CD8-positive, alpha-beta memory T cell (primary cell): ENCODE measurements at regions not wholly inside any gene's neighbourhood (a gene's known extent, or its start where the extent isn't known, plus 50 kb on each side); places are given as distances from the start of the nearest gene placed in this dataset.

Experiments
- CTCF ChIA-PET: fragments of 350-600 bp; sonication (Branson Sonifier 250); formaldehyde crosslinking; loops from one replicate; lab custom pipeline; 2021; ENCODE audit warnings: antibody characterized with exemption; lab: Charles Lee
- POLR2A ChIA-PET: fragments of 350-600 bp; sonication (Branson Sonifier 250); formaldehyde crosslinking; loops from one replicate; lab custom pipeline; 2021; ENCODE audit warnings: antibody characterized with exemption; lab: Charles Lee
- DNase-seq, 5 donors: peaks; one replicate each; pipeline versions ENCODE4 v3.0.0 to v3.0.0-alpha.2; 2020 to 2022; ENCODE audit warnings: mixed read lengths in 1 of 5
- H3K27ac ChIP-seq: one replicate; pipeline ENCODE4 v1.7.0; 2013; ENCODE audit warnings: low read depth, mild to moderate bottlenecking, low read length, moderate library complexity
- H3K27me3 ChIP-seq: 2 replicates; pipeline ENCODE4 v1.7.0; 2013; ENCODE audit warnings: low read length, mild to moderate bottlenecking; ENCODE audit not compliant: insufficient read depth, poor library complexity, severe bottlenecking
- H3K36me3 ChIP-seq: 2 replicates; pipeline ENCODE4 v1.7.0; 2013; ENCODE audit warnings: mild to moderate bottlenecking, low read length, moderate library complexity; ENCODE audit not compliant: insufficient read depth
- H3K4me1 ChIP-seq: 2 replicates; pipeline ENCODE4 v1.7.0; 2013; ENCODE audit warnings: mild to moderate bottlenecking, low read length, moderate library complexity; ENCODE audit not compliant: insufficient read depth
- H3K4me3 ChIP-seq: 2 replicates; pipeline ENCODE4 v1.7.0; 2013; ENCODE audit warnings: mild to moderate bottlenecking, low read length
- H3K9me3 ChIP-seq: 2 replicates; pipeline ENCODE4 v1.7.0; 2013; ENCODE audit warnings: mild to moderate bottlenecking, low read length
- H3K27ac Mint-ChIP-seq, 8 donors: one replicate each; pipeline ENCODE4 v1.8.0; 2020 to 2021; ENCODE audit warnings: mixed read lengths in 8 of 8, mild to moderate bottlenecking in 6 of 8, inconsistent platforms in 3 of 8, moderate library complexity in 3 of 8
- H3K27me3 Mint-ChIP-seq, 2 donors: one replicate each; pipeline ENCODE4 v1.8.0; 2020 to 2021; ENCODE audit warnings: mixed read lengths in 2 of 2, mild to moderate bottlenecking in 1 of 2, moderate library complexity in 1 of 2
- H3K36me3 Mint-ChIP-seq, 3 donors: one replicate each; pipeline ENCODE4 v1.8.0; 2020 to 2021; ENCODE audit warnings: mixed read lengths in 3 of 3, inconsistent platforms in 1 of 3, mild to moderate bottlenecking in 1 of 3
- H3K4me1 Mint-ChIP-seq, 3 donors: one replicate each; pipeline ENCODE4 v1.8.0; 2020 to 2021; ENCODE audit warnings: mixed read lengths in 3 of 3, inconsistent platforms in 1 of 3, mild to moderate bottlenecking in 1 of 3
- H3K4me3 Mint-ChIP-seq, 7 donors: one replicate each; pipeline ENCODE4 v1.8.0; 2020 to 2021; ENCODE audit warnings: mixed read lengths in 7 of 7, mild to moderate bottlenecking in 6 of 7, moderate library complexity in 4 of 7, inconsistent platforms in 2 of 7
- H3K9me3 Mint-ChIP-seq, 5 donors: one replicate each; pipeline ENCODE4 v1.8.0; 2020 to 2022; ENCODE audit warnings: mixed read lengths in 5 of 5, mild to moderate bottlenecking in 3 of 5, moderate library complexity in 2 of 5, inconsistent platforms in 1 of 5

- Mint-ChIP-seq H3K4me1 (peaks cover 0 to 5% (median 0%) of the 10 kb centered on the region in 3 donors), H3K36me3 (no peaks in the 10 kb centered on the region), H3K27me3 (peaks cover 25 to 61% of the 10 kb centered on the region in 2 donors), H3K9me3 (no peaks in the 10 kb centered on the region), H3K27ac (no peak overlapping the region), H3K4me3 (no peak overlapping the region)
- Histone ChIP-seq H3K36me3 (no peaks in the 10 kb centered on the region), H3K27ac (no peak overlapping the region), H3K4me1 (no peaks in the 10 kb centered on the region), H3K27me3 (peaks cover 12% of the 10 kb centered on the region), H3K4me3 (no peak overlapping the region), H3K9me3 (no peaks in the 10 kb centered on the region)
- ChIA-PET POLR2A (interaction anchor here (0.7 kb wide), 1 partner anchor 26 kb away, joined by 4 read pairs; no protein-coding TSS in a partner anchor), CTCF (interaction anchor here (0.5 kb wide), 1 partner anchor 14 kb away, joined by 3 read pairs; no protein-coding TSS in a partner anchor)
- no peak for DNase-seq
These were observed 55.4 kb upstream of the LARS2 start for GRCh38 chr3:45332901-45333407.

GRCh38 chr3:45333549-45333948 lies 54.8 kb upstream of the LARS2 start:
- H3K4me3 ChIP-seq: no peak overlapping the region
- Mint-ChIP-seq H3K4me3 (no peak overlapping the region), H3K36me3 (no peaks in the 10 kb centered on the region), H3K4me1 (peaks cover 0 to 5% (median 0%) of the 10 kb centered on the region in 3 donors), H3K27me3 (peaks cover 25 to 57% of the 10 kb centered on the region in 2 donors), H3K9me3 (no peaks in the 10 kb centered on the region), H3K27ac (no peak overlapping the region)
- POLR2A ChIA-PET: interaction anchor here (0.7 kb wide), 1 partner anchor 27 kb away, joined by 4 read pairs; no protein-coding TSS in a partner anchor
- no peaks in the 10 kb centered on the region for H3K4me1 ChIP-seq
- peaks cover 12% of the 10 kb centered on the region for H3K27me3 ChIP-seq
- no peak for DNase-seq
- CTCF ChIA-PET: interaction anchor here (1.1 kb wide), 1 partner anchor 11 kb away, joined by 3 read pairs; no protein-coding TSS in a partner anchor
- H3K36me3 ChIP-seq: no peaks in the 10 kb centered on the region
- no peaks in the 10 kb centered on the region for H3K9me3 ChIP-seq
- H3K27ac ChIP-seq: no peak overlapping the region

DNA sequence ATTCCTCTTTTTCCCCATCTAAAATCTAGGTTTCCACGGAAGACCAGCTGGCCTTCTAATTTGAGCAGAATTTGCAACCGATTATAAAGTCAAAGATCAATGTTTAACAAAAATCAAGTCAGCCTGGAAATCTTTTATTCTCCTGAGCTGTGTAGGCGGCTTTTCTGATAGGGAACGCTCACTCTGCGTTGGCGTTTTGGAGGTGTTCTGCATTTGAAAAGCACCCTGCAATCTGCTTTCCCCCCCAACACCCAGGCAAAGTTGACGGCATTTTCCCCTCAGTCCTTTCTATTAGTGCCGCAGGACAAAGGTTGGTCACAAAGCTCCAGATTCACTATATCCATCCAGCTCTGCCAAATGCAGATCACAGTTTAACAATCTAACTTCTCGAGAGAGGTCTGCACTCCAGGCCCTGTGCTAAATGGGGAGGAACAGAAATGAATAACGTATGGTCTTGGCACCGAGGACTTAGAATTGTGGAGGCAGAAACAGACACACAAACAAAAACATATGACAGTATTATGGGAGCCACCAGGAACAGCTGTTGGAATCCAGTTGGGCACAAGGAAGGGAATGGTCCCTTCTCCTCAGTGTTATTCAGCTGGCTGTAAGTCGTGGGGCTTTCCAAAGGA lies 50.4 kb upstream of the LARS2 start:
- CTCF ChIA-PET: no interaction called here
- no peak for DNase-seq
- H3K9me3 ChIP-seq: no peaks in the 10 kb centered on the region
- peaks cover 13 to 26% of the 10 kb centered on the region in 2 donors for H3K27me3 Mint-ChIP-seq
- no peak overlapping the region for H3K4me3 ChIP-seq
- H3K36me3 Mint-ChIP-seq: no peaks in the 10 kb centered on the region
- H3K27ac Mint-ChIP-seq: no peak overlapping the region
- peaks cover 12% of the 10 kb centered on the region for H3K27me3 ChIP-seq
- no peak overlapping the region for H3K27ac ChIP-seq
- no peaks in the 10 kb centered on the region for H3K4me1 ChIP-seq
- H3K4me1 Mint-ChIP-seq: no peaks in the 10 kb centered on the region
- H3K36me3 ChIP-seq: no peaks in the 10 kb centered on the region
- no peak overlapping the region for H3K4me3 Mint-ChIP-seq
- POLR2A ChIA-PET: no interaction called here
- no peaks in the 10 kb centered on the region for H3K9me3 Mint-ChIP-seq
